ENCODE measurements at regions not wholly inside any gene's neighbourhood (a gene's known extent, or its start where the extent isn't known, plus 50 kb on each side); places are given as distances from the start of the nearest gene placed in this dataset.

GRCh38 chr1:232142403-232143314 lies 487.3 kb downstream of the SIPA1L2 start:
- ChIA-PET CTCF (no interaction called here), POLR2A (no interaction called here)
- Histone ChIP-seq H3K4me3 (ENCODE audit: low read depth in 2 of 2, low read length in 1 of 2) (peak overlapping the region in 1 of 2 experiments; percentile 1; a peak in 1 of 4 replicates), H4K20me1 (ENCODE audit: insufficient read depth) (no peaks in the 10 kb centered on the region), H3K79me2 (ENCODE audit: insufficient read depth) (no peaks in the 10 kb centered on the region), H3K4me2 (peak overlapping the region; percentile 60), H3K36me3 (replicated peaks in 1 of 2; ENCODE audit: control insufficient read depth in 1 of 2, insufficient read depth in 2 of 2, low read length in 1 of 2) (no peaks in the 10 kb centered on the region), H2AFZ (ENCODE audit: low read depth) (peak overlapping the region; percentile 72; the same call in 1 of the 2 replicates), H3F3A (replicated peaks; ENCODE audit: insufficient read depth) (peaks cover 20% of the 10 kb centered on the region), H3K9ac (peak overlapping the region; percentile 26; the same call in 1 of the 2 replicates), H3K4me1 (ENCODE audit: control insufficient read depth in 1 of 2, insufficient read depth in 2 of 2, low read depth in 1 of 2, low read length in 1 of 2) (peaks cover 7 to 10% of the 10 kb centered on the region in 2 experiments), H3K27ac (ENCODE audit: low read depth in 2 of 2, low read length in 1 of 2) (peak overlapping the region; percentile 88), H3K27me3 (ENCODE audit: insufficient read depth) (no peaks in the 10 kb centered on the region), H3K9me2 (no peaks in the 10 kb centered on the region; the same call in 1 of the 2 replicates), H3K9me3 (peaks cover 5% of the 10 kb centered on the region; the same call in 1 of the 2 replicates)
- DNase-seq, result peak; percentile 6
- WGBS (ENCODE audit: low lambda C conversion rate), result 15% methylated on average over 8 of the region's 8 CpGs
- TF ChIP-seq RCOR1 (IDR thresholded peaks at IDR 0.05; ENCODE audit: low read length), result no peak
- TF ChIP-seq MEF2A (IDR thresholded peaks at IDR 0.05; ENCODE audit: borderline replicate concordance, low read depth), result peak; percentile 97
- no peak for TF ChIP-seq MXI1 (IDR thresholded peaks at IDR 0.05; ENCODE audit: low read depth, low read length)
- TF ChIP-seq RFX5 (IDR thresholded peaks at IDR 0.05; ENCODE audit: low read length), result no peak
- TF ChIP-seq CTCF (IDR thresholded peaks at IDR 0.05), result no peak
- peak; percentile 69 to 97; a peak in 3 of 4 replicates for TF ChIP-seq EP300 (IDR thresholded peaks at IDR 0.05; ENCODE audit: borderline replicate concordance in 1 of 2, low read depth in 1 of 2, low read length in 1 of 2)
- no peak for TF ChIP-seq CHD2 (IDR thresholded peaks at IDR 0.05; ENCODE audit: low read length, partially characterized antibody)
- TF ChIP-seq YY1 (IDR thresholded peaks at IDR 0.05; ENCODE audit: low read depth), result peak; percentile 87
- TF ChIP-seq GABPA (IDR thresholded peaks at IDR 0.05; ENCODE audit: low read depth), result no peak; the same call in 1 of the 2 replicates
- TF ChIP-seq SMC3 (IDR thresholded peaks at IDR 0.05; ENCODE audit: low read depth, low read length), result no peak
- peak; percentile 75 for TF ChIP-seq FOSL2 (IDR thresholded peaks at IDR 0.05; ENCODE audit: borderline replicate concordance, low read depth)
- peak; percentile 84 for TF ChIP-seq ZBTB33 (IDR thresholded peaks at IDR 0.05; ENCODE audit: borderline replicate concordance, low read depth)
- TF ChIP-seq PBX3 (IDR thresholded peaks at IDR 0.05), result peak; percentile 97
- peak; percentile 56; the same call in 1 of the 2 replicates for TF ChIP-seq REST (IDR thresholded peaks at IDR 0.05; ENCODE audit: low read depth, low read length)
- TF ChIP-seq ELF1 (IDR thresholded peaks at IDR 0.05), result no peak
- peak; percentile 90 for TF ChIP-seq POLR2AphosphoS5 (IDR thresholded peaks at IDR 0.05; ENCODE audit: low read depth, low read length)
- TF ChIP-seq NRF1 (IDR thresholded peaks at IDR 0.05; ENCODE audit: low read depth, low read length), result no peak
- peak; percentile 89 for TF ChIP-seq JUND (IDR thresholded peaks at IDR 0.05)
- TF ChIP-seq RXRA (IDR thresholded peaks at IDR 0.05; ENCODE audit: borderline replicate concordance, low read depth), result peak; percentile 96
- TF ChIP-seq TCF12 (IDR thresholded peaks at IDR 0.05), result peak; percentile 98
- no peak; the same call in 1 of the 2 replicates for TF ChIP-seq USF1 (IDR thresholded peaks at IDR 0.05; ENCODE audit: borderline replicate concordance, low read depth)
- TF ChIP-seq IRF3 (IDR thresholded peaks at IDR 0.05; ENCODE audit: low read depth, low read length), result no peak

All from SK-N-SH (cell line).